GM19395 (cell line): ENCODE measurements at regions not wholly inside any gene's neighbourhood (a gene's known extent, or its start where the extent isn't known, plus 50 kb on each side); places are given as distances from the start of the nearest gene placed in this dataset.
"Not testable (repeated sequence)": the region's sequence is repeated elsewhere in the genome, so short reads cannot be mapped to it uniquely, and the experiment has no call there.

ENCODE experiments used
- ATAC-seq: cut with Tn5 transposase; IDR thresholded peaks from one replicate; pipeline ENCODE4 v1.9.1; 2021; ENCODE audit warnings: mild to moderate bottlenecking, moderate library complexity; ENCODE audit not compliant: unreplicated experiment

- no peak for ATAC-seq
Measured at GRCh38 chr13:68987585-68987984, 1120.0 kb upstream of the ATXN8OS start.

GRCh38 chr13:68984688-68985319 is 1122.8 kb upstream of the ATXN8OS start:
- ATAC-seq, result no peak

DNA sequence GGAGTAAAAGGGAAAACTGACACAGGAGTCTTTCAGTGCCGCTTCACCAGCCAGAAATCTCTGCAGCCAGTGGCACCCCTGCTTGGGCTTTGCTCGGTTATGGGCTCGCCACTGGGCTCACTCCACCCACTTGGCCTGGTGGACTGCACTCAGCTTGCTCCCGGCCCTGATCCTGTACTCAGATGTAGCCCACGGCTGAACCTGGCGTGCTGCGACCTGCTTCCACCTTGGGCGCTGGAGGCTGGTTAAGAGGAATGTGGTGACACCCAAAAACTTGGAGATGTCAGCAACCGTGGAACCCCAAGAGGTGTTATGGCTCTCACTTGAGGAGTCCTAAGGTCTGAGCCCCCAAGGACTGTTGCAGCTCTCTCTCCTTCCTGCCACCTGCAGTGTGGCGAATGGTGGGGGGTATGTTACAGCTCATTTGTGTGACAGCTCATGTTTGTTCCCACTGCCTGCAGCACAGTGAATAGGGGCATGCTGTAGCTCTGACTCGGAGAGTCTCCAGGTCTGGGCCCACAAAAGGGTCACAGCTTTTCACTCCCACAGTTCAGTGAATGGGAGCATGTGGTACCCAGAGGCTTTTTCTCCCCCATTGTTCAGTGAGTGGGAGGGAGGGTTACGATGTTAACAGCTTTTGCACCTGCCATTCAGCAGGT is 1124.5 kb upstream of the ATXN8OS start:
- no peak for ATAC-seq

GRCh38 chr13:68976287-68976686 is 1131.3 kb upstream of the ATXN8OS start:
- no peak for ATAC-seq

- no peak for ATAC-seq
Measured at GRCh38 chr13:68970532-68970931, 1137.1 kb upstream of the ATXN8OS start.

DNA sequence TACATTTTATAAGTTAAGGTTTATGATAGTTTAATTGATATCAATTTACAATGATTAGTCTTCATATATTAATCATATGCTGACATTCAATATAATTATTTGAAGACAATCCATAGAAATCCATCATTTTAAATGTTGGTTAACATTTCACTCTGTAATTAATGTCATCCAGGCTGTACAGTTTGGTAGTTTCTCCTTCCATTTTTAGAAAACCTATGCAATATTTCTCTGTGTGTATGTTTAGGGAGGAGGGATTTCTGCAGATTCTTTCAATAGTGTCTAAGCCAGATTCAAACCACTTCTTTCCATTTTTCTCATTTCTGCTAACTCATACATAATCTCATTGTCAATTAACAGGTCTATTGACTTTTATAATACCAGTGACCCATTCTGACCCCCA is 1159.0 kb upstream of the ATXN8OS start:
- ATAC-seq, result no peak

DNA sequence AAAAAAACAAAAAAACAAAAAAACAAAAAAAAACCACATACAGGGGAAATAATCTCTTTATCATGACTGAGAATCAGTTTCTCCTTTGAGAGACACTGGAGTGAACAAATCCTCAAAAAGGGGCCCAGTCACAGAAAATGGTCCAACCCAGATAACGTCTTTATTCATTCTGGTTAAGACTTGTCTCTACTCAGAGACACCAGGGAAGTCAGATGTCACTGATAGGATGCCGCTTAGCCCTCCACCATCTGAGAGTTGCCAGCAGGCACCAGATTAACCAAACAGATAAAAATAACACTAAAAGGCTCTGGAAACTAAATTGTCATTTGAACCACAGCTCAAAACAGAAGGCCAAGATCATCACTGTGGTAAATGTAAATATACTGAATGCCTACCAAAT is 1163.4 kb upstream of the ATXN8OS start:
- no peak for ATAC-seq

DNA sequence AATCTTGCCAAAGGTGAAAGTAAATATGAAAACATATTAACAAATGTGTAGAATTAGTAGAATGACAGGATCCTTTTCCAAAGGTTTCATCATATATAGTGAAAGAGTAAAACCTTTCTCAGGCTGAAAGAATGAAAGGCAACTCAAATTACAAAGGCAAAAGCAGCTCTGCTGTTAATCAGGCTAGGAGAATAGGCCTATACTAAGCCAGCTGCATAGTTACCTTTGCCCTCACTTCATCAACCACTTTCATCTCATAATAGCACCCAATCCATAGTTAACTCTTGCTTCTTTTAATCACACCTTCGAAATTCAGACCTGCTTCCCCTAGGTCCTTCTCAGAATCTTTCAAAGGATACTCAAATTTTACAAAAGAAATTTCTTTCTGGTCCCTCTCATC is 1167.6 kb upstream of the ATXN8OS start:
- ATAC-seq, result no peak

DNA sequence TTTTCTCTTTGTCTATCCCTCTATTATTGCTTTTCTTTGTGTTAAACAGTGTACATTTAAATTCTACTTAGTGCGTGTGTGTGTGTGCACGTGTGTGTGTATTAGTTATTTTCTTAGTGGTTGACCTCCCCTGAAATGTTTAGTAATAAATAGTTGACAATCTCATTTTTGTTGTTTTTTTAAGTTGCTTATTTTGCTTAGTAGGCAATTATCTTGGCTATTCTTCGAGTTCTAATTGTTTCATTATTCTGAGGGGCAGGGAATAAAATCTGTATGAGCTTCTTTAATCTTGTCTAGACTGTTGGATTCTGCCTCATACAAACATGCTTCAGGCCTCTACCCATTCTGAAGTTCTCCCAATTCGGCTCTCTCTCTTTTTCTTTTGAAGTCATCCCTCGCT is 1169.0 kb upstream of the ATXN8OS start:
- no peak for ATAC-seq

DNA sequence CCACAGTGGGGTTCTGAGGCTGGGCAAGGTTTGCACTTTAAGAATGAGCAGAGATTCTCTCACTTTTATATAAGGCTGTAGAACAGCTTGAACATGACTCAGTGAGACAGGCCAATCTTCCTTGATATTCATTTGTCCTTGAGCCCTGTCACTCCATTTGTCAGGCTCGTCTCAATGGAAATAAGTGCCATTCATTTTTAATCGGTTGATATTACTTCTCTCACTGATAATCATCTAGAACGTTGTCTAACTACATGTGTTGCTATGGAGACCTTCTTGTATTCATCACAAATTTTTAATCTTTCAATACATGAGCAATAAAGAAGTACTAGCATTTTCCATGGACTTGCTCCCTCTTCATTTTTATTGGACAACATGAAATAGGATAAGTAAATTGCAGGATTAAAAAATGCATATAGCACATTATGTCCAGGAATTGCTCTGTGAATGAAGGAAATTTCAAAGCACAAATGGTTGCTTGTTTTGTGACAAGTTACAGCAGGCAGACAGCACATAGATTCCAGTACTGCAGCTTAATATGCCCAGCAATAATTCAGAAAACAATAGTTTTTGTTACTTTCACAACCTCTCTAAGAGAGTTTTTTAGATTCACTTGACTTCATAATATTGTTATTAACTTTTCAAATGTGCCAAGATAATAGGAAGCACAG is 1178.4 kb upstream of the ATXN8OS start:
- no peak for ATAC-seq

DNA sequence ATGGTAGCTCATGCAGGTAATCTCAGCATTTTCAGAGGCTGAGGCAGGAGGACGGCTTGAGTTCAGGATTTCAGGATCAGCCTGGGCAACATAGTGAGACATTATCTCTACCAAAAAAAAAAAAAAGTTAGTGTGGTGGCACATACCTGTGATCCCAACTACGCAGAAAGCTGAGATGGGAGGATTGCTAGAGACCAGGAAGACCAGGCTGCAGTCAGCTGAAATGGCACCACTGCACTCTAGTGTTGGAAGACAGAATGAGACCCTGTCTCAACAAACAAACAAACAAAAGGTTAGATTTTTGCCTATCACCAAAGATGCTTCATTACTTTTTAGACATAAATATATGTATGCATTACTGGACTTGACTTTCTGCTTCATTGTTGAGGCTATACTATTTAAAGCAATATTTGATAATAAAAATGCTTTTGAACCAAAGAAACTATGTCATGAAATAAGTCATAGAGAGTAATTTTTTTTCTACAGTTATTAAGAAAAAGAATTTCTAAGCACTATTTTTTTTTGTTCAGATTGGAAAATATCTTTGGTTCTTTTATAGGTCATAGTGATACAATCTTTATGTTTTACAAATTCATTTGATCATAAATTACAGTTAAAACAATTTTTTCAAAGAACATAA is 1180.1 kb upstream of the ATXN8OS start:
- ATAC-seq, result no peak

- ATAC-seq, result no peak
Measured at GRCh38 chr13:68923995-68924394, 1183.6 kb upstream of the ATXN8OS start.

- ATAC-seq, result no peak
Measured at GRCh38 chr13:68908879-68909278, 1198.7 kb upstream of the ATXN8OS start.

GRCh38 chr13:68905186-68905585 is 1202.4 kb upstream of the ATXN8OS start:
- no peak for ATAC-seq

DNA sequence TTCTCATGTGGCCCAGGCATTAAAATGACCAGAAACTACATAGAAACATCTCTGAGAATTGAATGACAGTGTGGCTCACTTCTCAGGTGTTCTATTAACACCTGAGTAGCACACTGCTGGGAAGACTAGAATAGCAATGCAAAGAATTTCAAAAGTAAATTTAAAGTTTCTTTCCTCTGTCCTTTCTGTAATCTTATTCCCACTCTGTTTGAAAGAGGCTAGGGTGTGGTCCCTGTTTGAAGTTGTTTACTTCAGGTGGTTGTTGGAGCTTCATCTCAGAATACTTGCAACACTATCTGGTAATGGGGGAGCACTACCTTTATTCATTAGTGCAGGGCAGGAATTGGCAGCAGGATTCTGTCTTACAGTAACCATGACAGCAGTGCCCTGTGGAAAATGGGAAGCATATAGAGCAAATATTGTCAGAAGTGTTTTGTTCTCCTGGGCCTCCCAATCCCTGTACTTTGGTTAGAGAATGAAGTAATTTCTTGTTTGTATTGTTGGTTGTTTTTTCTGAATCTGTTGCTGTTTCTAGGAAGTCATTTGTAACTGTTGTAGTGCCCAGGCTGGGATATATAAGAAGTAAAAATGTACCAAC is 1210.2 kb upstream of the ATXN8OS start:
- ATAC-seq, result no peak

DNA sequence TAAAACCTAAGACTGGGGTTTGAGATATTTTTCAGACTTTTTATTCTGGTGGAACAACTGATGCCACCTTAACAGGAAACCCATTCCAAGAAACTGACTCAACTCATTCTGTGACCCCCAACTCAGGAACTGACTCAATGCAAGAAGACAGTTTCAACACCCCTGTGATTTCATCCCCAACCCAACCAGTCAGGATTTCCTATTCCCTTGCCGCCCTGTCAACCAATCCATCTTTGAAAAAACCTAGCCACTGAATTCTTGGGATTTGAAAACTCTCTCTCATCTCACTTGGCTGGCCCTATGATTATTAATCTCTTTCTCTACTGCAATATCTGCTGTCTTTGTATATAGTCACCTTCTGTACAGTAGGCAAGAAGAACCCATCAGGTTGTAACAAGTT is 1211.9 kb upstream of the ATXN8OS start:
- ATAC-seq, result no peak

GRCh38 chr13:68893721-68894120 is 1213.9 kb upstream of the ATXN8OS start:
- ATAC-seq, result not testable (repeated sequence)

DNA sequence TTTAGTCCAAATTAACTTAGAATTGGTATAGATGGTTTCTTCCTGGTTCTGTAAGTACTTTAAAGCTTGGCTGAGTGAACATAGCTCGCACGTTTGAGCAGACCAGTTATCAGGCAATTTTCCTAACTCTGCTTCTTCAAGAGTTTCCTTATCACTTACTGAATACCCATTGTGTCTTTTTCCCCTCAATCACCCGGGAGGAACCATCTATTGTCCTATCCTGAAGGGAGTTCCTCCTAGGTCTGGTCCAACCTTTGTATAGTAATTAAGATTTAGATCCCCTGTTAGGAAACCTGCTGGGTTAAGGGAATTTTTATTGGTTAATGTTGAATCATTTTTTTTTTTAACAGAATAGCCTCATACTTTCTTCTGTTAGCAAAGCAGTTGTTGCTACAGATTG is 1215.0 kb upstream of the ATXN8OS start:
- not testable (repeated sequence) for ATAC-seq

GRCh38 chr13:68890101-68890500 is 1217.5 kb upstream of the ATXN8OS start:
- ATAC-seq, result not testable (repeated sequence)

DNA sequence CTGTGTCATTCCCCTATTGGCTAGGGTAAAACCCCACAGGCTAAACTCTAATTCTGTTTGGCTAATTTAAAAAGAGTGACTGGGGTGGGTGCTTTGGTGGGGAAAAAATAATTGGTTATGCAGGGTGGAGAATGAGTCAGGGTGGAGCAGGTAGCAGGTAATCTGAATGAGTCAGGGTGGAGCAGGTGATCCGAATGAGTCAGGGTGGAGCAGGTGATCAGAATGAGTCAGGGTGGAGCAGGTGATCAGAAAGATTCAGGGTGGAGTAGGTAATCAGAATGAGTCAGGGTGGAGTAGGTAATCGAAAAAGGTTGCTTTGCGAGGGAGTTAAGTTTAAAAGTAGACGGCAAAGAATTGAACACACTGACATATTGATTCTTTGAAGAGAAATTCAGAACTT is 1218.8 kb upstream of the ATXN8OS start:
- no peak for ATAC-seq

DNA sequence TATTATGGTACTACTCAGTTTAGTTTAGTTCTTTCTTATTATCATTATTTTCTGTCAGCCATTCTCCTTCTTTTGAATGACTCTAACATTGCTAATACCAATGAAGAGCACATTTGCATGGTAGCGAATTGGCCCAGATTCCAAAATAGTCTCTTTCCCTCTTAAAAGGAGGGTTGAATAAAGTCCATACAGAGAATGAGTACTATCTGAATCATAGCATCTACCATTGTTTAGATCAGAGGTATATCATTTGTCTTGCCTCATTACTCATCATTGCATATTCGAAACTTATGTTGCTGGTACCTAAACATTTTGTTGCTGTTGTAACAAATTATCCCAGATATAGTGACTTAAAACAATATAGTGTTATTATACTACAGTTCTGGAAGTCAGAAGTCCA is 1235.3 kb upstream of the ATXN8OS start:
- ATAC-seq, result no peak
